HG02970 (cell line): ENCODE measurements at regions not wholly inside any gene's neighbourhood (a gene's known extent, or its start where the extent isn't known, plus 50 kb on each side); places are given as distances from the start of the nearest gene placed in this dataset.

ENCODE experiments used
- ATAC-seq: cut with Tn5 transposase; IDR thresholded peaks from one replicate; pipeline ENCODE4 v1.9.1; 2021; ENCODE audit warnings: mild to moderate bottlenecking, moderate library complexity, moderate number of reproducible peaks; ENCODE audit not compliant: unreplicated experiment, low FRiP score

DNA sequence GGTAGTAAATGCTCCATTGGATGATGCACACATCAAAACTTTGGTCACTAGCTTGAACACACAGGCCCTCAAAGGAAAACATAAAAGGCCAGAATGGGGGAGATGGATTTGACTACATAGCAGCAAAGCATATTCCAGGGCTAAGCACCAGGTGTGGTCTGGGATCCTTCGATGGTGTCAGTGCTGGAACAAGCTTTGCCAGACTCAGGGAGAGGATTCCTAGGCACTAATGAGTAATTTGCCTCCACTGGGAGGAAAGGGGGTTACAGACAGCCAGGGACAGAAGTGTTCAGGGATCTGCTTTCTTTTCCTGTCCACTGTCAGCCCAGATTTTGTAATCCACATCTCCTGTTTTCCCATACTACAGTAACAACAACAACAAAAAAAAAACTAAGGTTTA lies 157.2 kb upstream of the OBI1 start:
- no peak for ATAC-seq

DNA sequence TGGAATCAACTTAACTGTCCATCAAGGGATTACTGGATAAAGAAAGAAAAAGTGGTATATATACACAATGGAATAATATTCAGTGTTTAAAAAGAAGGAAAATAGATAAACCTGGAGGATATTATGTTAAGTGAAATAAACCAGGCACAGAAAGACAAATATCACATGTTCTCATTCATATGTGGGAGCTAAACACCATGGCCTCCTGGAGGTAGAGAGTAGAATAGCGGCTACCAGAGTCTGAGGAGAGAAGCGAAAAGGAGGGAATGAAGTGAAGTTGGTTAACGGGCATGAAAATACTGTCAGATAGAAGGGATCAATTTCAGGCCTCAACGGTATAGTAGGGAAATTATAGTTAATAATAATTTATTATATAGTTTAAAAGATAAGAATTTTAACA lies 147.5 kb upstream of the OBI1 start:
- peak; percentile 78 for ATAC-seq

DNA sequence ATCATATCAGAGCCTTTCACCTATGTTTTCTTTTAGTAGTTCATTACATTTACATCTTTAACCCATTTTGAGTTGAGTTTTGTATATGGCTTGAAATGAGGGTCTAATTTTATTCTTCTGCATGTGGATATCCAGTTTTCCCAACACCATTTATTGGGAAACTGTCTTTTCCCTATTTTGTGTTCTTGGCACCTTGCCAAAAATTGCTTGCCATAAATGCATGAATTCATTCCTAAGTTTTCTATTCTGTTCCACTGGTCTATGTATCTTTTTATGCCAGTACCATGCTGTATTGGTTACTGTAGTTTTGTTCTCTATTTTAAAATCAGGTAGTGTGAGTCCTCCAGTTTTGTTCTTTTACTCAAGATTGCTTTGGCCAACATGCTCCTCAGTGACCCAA lies 144.0 kb upstream of the OBI1 start:
- no peak for ATAC-seq

DNA sequence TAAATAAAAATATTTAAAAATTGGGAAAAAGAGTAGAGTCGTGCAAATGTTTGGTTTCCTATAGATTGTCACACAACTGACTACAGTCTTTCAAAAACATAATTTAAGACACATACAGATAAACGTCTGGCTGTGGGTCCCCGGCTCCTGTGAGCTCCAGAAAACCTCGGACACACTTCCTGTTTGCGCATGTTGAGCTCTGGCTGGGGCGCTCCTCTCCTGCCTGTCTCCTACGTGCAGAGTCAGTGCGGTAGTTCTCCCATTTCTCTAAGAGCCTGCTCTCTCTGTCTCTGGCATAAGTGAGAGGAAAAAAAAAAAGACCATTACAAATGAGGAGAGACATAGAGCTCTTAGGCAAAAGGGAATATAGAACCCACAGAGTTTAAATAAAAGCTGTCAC lies 128.2 kb upstream of the OBI1 start:
- no peak for ATAC-seq

DNA sequence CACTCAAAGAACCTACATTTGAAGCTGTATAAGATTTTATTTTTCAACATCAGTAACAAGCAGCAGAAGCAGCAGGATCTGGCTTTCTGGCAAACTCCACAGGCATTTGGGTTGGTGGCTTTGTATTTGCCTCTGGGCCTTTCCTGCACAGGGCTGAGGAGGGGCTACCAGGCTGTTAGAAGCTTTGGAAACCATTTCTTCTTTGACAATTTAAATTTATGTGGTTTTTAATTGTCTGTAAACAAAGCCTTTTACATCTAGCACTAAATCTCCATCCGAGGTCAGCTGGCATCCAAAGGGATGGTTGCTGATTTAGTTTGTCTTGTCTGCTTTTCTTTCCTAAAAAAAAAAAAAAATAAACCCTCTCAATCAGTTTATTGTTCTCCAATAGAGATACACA lies 127.5 kb upstream of the OBI1 start:
- no peak for ATAC-seq

DNA sequence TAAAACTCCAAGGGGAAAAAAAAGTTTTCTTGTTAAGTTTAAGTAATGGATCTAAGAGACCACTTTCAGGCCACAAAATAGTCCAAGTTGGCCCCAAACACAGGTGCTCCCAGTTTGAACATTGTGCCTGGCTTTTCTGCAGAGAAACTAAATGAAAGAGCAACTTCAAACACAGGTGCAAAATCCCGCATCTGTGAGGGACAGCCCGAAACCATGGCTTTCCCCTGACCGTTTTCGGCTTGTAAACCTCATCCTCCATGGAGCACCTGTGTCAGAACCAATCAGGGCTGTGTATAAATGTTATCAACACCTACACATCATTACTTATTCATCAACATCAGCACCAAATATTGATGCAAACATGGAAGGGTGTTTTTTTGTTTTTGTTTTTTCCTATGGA lies 126.8 kb upstream of the OBI1 start:
- no peak for ATAC-seq

DNA sequence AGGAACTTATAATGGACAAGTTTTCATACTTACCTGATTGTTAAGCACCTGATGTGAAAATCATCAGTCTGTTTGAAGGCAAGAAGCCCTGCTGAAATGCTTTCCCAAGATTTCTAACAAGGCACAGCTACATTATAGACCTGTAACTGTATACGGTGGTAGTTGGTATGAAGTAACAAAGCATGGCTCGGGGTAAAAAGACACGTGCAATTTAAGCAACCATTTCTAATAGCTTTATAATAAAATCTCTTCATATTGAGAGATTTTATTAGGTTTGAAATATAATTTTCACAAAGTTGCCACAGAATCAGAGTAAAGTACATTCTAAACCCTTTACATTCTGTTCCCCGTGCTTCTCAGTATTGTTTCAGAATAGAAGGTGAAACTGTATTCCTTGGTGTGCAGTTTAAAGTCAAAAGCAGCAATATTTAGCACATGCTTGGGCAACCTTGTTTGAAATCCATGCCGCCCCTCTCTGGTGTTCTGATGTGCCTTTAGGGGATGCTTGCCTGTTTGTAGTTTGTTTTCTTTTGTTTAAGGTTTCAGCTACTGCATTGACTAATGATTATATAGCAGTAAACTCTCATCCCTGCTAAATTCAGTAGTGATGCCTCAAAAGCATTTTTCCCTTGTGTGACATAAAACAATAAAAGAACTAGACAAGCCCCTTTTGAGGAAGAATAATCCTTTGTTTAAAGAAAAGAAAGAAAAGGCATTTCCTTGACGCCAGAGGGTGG lies 125.2 kb upstream of the OBI1 start:
- no peak for ATAC-seq

DNA sequence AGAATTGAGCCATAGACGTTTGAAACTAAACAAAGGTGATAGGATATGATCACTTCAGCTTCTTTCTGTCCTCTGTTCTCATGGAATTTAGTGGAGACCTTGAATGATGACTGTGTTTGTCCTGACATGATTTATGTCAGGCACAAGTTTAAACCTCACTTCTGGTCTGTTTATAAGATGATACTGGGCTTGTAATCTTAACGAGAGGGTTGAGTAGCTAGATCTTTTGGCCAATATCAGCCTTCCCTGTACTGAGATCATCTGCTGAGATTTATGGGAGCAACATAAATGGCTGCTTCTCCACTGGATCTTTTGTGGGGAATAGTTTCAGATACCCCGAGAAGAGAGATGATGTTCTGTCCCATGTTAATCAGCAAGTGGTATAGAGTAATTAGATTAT lies 121.8 kb upstream of the OBI1 start:
- ATAC-seq = no peak

DNA sequence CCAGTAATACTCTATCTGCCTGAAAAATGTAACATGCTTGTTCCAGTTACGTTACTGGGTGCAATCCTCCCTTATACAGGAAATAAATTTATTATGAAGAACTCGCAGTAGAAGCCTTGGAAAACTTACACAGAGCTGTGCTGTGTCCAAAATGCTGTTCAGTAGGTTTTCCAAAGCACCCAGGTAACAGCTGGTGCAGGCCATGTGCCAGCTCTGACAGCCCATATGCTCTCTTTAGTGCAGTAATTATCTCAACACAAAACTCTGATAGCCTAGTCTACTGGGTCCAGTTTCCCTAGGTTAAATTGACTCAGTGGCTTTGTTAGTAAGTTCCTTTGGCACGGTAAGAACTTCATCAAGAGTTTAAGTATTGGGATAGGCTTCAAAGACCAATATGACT lies 120.7 kb upstream of the OBI1 start:
- ATAC-seq = no peak

DNA sequence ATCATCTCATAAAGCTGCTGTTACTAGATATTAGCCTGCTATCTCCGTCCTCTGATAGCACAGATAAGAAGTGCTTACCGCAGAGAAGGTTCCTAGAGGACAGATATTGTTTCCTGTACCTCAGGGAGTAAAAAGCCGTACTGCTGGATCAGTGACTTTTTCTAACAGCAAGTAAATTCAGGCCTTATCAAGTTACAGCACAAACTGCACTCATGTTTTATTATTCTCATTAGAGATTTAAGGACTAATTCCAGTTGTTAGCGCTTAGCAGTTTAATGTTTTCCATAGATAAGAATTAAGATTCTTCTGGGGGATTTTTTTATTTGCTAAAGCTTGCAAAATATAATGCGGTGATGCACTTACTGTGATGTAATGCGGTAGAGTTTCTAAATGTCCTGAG lies 119.0 kb upstream of the OBI1 start:
- no peak for ATAC-seq

DNA sequence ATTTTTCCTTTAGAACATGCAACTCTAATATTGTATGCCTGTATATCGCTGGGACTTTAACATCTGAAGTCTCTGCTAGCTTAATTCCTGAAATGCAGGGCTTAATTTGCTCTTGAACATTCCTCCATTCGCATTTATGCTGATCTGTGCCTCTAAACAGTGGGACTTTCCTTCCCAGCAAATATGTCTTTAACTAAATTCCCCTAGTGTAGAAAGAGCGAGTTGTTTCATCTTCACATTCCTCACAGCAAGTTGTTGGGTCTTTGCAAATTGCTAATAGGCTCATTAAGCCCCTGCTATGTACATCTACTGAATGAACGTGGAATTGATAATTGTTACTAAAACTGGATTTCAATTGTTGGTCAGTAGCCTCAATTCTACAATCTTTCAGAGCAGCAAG lies 118.4 kb upstream of the OBI1 start:
- ATAC-seq = no peak

DNA sequence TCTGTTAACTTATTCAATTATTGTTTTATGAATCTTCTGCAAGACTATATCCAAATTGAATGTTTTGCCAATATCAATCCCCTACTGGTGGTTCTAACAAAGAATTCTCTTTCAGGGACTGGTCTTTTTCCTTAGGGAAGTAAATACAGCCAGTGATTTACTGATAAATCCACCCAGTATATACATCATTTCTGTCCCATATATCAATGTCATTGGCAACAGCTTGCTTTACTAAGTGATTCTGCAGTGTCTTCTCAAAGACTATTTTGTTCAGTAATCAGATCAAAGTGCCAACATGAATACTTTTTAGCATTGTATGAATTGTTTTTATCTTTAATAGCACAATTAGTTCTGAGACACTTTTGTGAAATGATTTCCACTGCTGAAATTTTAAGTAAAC lies 114.0 kb upstream of the OBI1 start:
- ATAC-seq = no peak

DNA sequence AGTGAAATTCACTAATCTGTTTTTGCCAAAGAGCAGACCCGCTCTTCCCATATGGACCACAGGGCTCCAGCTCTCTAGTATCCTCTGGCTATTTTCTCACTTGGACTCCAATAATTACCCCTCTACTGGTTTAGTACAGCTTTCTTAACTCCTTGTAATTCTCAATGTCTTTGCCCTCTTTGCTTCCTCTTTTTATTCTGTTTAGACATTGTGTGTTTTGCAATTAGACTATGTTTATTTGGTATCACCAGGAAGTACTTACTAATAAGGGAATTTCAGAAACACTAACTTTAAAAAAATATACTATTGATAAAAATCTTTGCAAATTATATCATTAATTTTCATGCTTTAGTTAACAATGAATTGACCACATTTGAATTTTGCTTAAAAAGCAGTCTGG lies 111.6 kb upstream of the OBI1 start:
- no peak for ATAC-seq

DNA sequence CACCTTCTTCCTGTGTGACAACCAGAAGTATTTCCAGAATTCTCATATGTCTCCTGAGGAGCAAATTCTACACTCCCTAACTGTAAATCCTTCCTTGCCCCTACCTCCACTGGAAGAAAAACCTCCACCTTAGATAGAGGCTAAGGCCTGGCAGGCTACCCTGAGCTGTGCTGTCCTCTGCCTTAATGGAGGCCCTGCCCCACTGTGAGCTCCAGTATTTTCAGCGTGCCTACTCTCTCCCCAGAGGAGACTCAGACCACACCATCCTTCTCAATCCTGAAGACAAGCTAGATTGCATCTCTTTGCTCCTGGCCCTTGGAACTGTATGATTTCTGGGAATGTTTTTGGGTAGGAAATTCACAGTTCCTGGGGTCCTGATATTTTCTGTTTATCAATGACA lies 110.0 kb upstream of the OBI1 start:
- no peak for ATAC-seq

DNA sequence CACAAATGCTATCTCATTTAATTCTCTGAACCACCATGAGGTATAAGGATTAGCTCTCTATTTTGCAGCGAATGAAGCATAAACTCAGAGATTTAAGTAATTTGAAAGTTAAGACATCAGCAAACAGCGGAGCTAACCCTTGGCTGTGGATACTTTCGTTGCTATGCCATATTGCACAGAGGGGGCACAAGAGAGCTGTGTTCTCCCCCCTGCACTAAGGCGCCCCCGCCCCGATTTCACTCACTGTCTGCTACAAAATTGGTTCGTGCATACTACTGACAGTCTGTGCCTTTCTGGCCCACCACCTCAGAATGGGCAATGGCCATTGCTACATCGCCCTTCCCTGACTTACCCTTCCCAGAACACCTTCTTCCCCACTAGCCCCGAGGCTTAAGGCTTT lies 105.7 kb upstream of the OBI1 start:
- ATAC-seq = no peak

DNA sequence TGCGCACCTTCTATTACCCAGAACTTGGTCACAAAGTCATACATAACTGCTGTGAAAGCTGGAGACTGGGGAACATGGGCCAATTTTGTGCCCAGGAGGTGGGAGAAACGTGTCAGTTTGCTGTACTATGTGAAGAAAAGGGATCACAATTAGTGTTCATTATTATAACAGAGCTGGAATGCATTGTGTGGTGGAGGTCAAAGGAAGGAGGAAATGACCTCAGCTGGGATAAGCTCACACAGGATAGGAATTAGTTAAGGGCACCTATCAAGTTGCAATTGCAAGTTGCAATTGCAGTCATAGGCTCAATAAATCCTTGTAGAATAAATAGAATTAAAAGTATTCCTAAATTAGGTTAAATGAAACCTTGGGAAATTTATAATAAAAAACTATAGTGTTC lies 103.9 kb upstream of the OBI1 start:
- ATAC-seq = no peak

DNA sequence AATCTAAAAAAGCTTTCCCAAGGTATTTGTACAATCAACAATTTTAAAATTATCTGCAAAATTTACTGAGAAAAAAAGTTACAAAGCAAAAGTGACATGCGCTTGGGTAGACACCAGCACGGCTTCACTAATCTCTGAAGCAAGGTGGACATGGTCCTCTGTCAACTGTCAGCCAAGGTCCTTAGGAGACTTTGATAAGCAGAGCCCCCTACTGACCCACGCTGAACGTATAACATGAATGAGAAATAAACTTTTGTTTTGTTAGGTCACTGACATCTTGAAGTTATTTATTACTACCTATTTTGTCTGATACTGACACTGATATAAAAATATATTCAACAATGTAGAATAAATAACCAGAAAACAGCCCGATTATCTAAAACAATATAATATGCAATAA lies 100.7 kb upstream of the OBI1 start:
- no peak for ATAC-seq

DNA sequence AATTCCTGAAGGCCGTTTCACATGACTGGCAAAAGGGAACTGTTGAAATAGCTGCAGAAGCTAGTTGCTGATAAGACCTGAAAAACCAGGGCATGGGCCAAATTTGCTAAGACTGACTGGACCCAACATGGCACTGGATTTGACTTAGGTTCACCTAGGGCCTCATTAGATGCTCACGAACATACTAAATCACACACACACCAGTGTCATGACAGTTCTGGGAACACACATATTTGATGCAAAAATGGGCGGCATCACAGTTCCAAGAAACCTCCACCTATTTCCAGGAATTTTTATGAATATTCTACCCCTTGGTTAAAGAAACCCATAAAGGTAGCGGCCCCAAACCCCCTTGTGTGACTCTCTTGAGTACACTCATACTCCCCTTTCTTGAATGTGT lies 99.6 kb upstream of the OBI1 start:
- no peak for ATAC-seq

DNA sequence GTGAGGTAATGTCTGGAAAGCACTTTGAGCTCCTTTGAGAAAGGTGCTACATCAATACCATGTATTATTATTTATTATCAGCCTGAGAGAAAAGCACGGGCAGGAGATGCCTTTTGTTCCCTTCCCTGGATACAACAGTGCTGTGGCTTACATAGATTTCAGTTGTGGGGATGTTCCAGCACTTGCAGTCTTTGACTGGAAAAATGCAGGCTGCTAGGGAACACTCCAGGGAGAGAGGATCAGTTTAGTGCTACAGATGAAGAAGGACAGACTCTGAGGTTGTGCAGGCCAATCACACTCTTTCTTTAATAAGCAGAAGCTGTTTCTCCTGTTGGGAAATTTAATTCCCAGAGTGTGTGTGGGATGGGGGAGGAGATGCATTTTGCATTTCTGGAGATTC lies 94.5 kb upstream of the OBI1 start:
- ATAC-seq = no peak

DNA sequence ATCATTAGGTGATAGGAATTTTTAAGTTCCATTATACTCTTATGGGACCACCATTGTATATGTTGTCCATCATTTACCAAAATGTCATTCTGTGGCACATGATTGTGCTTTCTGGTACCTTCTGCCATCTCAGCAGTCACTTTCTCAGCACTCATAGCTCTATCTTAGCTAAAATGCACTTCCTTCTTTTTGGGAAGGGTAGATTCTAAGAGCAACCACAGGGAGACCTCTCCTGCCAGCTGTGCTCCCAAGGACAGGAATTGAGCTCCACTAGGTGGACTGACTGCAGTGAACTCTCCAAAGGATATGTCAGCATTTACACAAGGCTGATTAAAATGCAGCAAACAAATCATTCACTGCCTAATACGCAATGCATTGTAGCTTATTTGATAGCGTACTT lies 91.8 kb upstream of the OBI1 start:
- ATAC-seq = no peak

DNA sequence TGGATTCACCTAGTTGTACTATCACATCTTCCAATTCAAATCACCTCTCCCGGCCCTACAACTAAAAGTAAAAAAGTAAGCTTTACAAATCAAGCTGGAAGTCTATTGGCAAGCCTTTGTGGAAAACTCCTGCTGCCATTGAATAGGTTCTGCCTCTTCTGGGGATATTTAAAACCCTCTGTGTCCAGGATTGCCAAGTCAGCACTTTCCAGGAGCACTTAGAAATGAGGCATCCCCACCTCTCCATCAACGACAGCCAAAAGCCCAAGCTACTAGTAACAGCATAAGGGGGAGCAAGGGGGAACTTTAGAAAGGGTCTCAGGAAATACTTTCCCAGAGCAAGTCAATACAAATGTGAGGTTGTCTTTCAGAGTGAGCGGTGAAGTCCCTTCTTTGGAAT lies 85.0 kb upstream of the OBI1 start:
- no peak for ATAC-seq

DNA sequence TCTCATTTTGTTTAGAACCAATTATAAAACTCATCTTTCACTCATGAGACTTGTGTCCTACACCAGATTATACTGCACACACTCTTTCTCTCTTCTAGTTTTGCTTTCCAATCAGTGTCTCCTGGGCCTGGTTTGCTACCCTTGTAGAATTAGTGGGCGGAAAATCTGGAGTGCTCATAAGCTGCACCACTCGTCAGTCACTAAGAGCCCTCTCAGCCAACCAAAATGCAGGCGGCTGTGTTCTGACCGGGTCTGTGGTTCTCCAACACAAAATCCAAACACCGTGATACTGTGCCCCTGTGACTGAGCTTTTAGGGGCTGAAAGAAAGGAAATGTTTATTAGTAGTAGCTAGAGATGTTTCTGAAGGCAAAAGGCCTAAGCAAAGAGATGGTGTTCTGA lies 83.7 kb upstream of the OBI1 start:
- no peak for ATAC-seq

DNA sequence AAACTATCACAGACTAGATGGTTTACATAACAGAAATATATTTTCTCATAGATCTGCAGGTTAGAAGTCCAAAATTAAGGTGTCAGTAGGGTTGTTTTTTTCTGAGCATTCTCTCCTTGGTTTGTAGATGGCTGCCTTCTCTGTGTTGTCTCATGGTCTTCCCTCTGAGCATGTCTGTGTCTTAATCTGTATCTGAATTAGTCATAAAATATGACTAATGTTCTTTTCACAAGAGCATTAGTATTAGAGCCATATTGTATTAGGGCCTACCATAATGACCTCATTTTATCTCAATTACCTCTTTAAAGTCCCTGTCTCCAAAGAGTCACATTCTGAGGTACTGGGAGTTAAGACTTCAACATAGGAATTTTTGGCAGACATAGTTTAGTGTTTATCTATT lies 77.2 kb upstream of the OBI1 start:
- ATAC-seq = no peak
